ENCODE measurements at regions not wholly inside any gene's neighbourhood (a gene's known extent, or its start where the extent isn't known, plus 50 kb on each side); places are given as distances from the start of the nearest gene placed in this dataset.

GRCh38 chr11:42473106-42473505, 838.7 kb upstream of the API5 start:
- DNase-seq (ENCODE audit: low read depth in 2 of 2): no peak

DNA sequence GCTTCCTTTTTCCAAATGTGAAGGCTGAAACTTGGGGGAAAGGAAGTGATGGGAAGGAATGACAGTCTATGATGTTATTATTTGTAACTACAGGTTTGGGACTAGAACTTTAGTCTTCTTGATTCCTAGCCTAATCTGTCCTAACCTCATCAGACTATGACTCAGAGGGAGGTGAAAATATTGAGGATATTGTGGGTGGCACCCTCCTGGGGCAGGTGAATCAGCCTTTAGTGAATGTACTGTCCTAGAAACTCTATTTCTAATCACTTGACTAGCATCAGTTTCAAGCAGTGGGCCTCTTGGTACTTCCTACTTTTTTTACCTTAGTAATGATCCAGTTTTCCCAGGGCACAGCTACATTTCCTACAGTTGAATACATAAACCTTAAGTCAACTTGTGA, 829.0 kb upstream of the API5 start:
- no peak for DNase-seq (ENCODE audit: low read depth in 2 of 2)

GRCh38 chr11:42490506-42490905, 821.3 kb upstream of the API5 start:
- DNase-seq (ENCODE audit: low read depth in 2 of 2): no peak

DNA sequence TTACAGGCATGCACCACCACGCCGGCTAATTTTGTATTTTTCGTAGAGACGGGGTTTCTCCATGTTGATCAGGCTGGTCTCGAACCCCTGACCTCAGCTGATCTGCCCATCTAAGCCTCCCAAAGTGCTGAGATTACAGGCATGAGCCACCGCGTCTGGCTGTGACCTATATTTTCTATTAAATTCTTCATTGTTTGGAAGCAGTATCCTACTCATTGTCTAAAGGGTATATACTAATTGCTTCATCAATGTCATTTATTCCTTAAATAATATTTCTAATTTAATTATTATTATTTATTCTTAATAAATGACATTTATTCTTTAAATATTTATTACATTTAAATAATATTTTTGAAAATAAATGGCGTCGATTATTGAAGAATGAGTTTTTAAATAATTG, 817.3 kb upstream of the API5 start:
- no peak for DNase-seq (ENCODE audit: low read depth in 2 of 2)

DNA sequence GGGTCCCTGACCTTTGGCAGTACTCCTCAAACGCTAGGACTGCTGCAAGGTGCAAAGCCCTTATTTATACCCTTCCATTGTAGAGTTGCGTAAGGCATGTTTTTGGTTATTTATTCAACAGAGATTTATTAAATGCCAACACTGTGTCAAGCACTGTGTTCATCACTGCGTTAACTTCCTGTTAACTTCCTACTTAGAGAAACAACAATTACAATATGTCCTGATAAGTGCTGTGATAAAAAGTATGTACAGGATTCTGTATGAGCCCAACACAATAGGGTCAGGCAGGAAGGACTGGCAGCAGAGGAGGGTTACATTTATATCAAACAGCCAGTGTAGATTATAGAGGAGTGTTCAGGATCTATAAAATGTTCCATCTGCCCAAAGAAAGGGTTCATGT, 812.8 kb upstream of the API5 start:
- DNase-seq (ENCODE audit: low read depth in 2 of 2): no peak

DNA sequence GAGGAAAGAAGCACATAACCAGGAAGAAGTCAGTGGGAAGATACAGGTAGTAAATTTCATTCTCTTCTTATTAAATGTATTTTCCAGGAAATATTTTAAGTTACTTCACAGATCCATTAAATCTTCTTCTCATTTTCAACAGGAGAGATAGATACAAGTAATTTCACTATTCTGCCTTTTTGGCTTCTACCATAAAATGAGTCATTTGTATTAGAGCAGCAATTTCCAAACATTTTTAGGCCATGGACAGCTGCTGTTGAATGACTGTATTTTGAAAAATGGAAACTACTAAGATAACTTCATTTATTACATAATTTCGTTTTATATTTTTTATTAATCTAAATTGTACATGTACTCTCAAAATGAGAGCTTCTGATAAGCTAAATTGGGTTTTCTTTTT, 809.6 kb upstream of the API5 start:
- no peak for DNase-seq (ENCODE audit: low read depth in 2 of 2)

- no peak for DNase-seq (ENCODE audit: low read depth in 2 of 2)
These were observed 789.8 kb upstream of the API5 start for GRCh38 chr11:42521994-42522393.

DNA sequence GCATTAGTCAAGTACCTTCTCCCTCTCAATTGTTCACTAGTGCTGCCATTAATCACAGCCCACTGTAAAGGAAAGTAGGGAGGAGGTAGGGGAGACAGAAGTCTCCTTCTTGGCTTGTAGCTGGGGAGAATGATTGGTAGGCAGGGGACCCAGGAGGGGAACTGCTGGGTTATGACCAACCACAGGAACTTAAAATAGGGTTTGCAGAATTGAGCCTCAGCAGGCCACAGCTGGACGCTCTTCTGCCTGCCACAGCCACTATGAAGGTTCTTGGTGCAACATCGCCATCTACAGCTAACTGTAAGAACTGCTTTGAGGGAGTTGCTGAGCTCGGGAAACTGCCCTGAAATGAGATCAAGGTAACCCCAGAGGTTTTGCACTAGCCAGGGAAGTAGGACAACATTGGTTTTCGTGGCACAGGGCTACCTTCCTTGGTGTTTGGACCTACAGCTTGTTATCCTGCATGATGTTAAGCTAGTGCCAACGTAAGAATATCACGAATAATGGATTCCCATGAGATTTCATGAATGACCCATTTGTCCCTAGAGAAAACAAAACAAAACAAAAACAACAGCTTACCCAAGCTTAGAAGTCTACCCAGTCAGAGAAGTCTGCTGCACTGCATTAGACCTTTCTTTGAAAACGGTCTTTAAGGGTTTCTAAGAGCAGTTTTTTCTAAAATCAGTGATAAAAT, 787.1 kb upstream of the API5 start:
- peak in 1 of 2 donors; percentile 1 for DNase-seq (ENCODE audit: low read depth in 2 of 2)

GRCh38 chr11:42526426-42526825, 785.4 kb upstream of the API5 start:
- no peak for DNase-seq (ENCODE audit: low read depth in 2 of 2)

GRCh38 chr11:42528471-42528870, 783.3 kb upstream of the API5 start:
- DNase-seq (ENCODE audit: low read depth in 2 of 2): no peak

GRCh38 chr11:42528911-42529310, 782.9 kb upstream of the API5 start:
- DNase-seq (ENCODE audit: low read depth in 2 of 2): no peak

GRCh38 chr11:42536611-42537360, 775.0 kb upstream of the API5 start:
- DNase-seq (ENCODE audit: low read depth in 2 of 2): no peak

GRCh38 chr11:42542336-42542735, 769.5 kb upstream of the API5 start:
- no peak for DNase-seq (ENCODE audit: low read depth in 2 of 2)

GRCh38 chr11:42543844-42544419, 767.9 kb upstream of the API5 start:
- DNase-seq (ENCODE audit: low read depth in 2 of 2): no peak

GRCh38 chr11:42544726-42545125, 767.1 kb upstream of the API5 start:
- DNase-seq (ENCODE audit: low read depth in 2 of 2): no peak

GRCh38 chr11:42545954-42546353, 765.8 kb upstream of the API5 start:
- DNase-seq (ENCODE audit: low read depth in 2 of 2): no peak

GRCh38 chr11:42552786-42553185, 759.0 kb upstream of the API5 start:
- no peak for DNase-seq (ENCODE audit: low read depth in 2 of 2)

GRCh38 chr11:42555190-42555589, 756.6 kb upstream of the API5 start:
- DNase-seq (ENCODE audit: low read depth in 2 of 2): no peak

GRCh38 chr11:42571131-42571877, 740.5 kb upstream of the API5 start:
- no peak for DNase-seq (ENCODE audit: low read depth in 2 of 2)

DNA sequence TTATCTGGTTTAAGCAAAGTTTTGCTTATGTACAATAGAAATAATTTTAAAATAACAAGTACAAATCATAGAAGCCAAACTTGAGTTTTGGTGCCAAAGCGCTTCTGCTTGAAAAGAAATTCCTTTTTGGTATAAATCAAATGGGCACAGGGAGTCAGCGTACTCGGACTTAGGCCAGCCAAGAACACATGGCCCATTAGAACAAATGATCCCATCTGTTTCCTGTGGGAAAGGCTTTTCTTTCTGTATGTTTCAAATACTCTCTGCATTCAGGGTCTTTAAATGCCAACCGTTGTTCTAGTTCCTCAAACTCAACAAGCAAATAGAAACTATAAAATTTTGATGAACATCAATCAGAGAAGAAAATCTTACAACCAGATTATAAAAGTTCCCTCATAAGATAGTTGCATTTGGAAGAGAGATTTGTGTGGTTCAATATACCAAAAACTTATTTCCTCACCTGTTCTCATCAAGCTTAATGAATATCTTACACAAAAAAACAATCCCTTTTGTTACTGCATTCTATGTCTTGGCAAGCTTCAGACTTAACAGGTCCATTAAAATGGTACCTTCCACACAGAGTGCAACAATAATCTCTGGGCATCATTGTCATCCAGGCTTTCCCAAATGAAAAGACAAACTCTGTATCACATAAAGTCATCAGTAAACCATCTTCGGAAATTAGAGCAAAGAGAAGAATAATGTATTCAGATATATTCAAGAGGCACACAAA, 739.8 kb upstream of the API5 start:
- DNase-seq (ENCODE audit: low read depth in 2 of 2): no peak

DNA sequence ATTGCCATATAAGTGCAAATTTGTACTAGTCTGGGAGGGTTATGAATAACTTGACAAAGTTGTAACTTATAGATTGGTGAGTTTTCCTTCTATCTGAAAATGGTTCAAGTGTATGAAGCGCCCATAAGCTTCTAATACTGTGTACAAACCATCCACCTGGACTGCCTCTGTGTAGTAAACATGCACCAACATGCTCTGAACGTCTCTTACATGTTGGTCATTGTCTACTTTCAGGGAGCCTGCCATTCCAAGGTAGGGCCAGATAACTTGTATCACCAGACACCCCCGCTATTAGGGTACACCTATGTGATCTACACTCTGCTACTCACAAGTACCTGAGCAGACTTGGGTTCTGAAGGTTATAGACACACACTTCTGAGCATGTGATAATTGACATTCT, 735.5 kb upstream of the API5 start:
- no peak for DNase-seq (ENCODE audit: low read depth in 2 of 2)

- no peak for DNase-seq (ENCODE audit: low read depth in 2 of 2)
These were observed 722.5 kb upstream of the API5 start for GRCh38 chr11:42589286-42589685.

Measured in stimulated activated CD4-positive, alpha-beta T cell treated with anti-CD3 and anti-CD28 coated beads, Interleukin-4, amount 100 ng/mL, for 48 hours (primary cell).